ENCODE measurements at regions not wholly inside any gene's neighbourhood (a gene's known extent, or its start where the extent isn't known, plus 50 kb on each side); places are given as distances from the start of the nearest gene placed in this dataset.
A peak's percentile ranks its signal among the peaks of the same experiment; 100 is the strongest.

- TF ChIP-seq, protein P1, sequence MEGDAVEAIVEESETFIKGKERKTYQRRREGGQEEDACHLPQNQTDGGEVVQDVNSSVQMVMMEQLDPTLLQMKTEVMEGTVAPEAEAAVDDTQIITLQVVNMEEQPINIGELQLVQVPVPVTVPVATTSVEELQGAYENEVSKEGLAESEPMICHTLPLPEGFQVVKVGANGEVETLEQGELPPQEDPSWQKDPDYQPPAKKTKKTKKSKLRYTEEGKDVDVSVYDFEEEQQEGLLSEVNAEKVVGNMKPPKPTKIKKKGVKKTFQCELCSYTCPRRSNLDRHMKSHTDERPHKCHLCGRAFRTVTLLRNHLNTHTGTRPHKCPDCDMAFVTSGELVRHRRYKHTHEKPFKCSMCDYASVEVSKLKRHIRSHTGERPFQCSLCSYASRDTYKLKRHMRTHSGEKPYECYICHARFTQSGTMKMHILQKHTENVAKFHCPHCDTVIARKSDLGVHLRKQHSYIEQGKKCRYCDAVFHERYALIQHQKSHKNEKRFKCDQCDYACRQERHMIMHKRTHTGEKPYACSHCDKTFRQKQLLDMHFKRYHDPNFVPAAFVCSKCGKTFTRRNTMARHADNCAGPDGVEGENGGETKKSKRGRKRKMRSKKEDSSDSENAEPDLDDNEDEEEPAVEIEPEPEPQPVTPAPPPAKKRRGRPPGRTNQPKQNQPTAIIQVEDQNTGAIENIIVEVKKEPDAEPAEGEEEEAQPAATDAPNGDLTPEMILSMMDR (IDR thresholded peaks at IDR 0.05), result no peak
Measured at GRCh38 chr18:57202881-57203280, 56.0 kb downstream of the BOD1L2 start.

GRCh38 chr18:57205641-57206040 is 58.8 kb downstream of the BOD1L2 start:
- DNase-seq, result no peak
- Histone ChIP-seq H3K36me3 (no peaks in the 10 kb centered on the region), H3K4me1 (peaks cover 11% of the 10 kb centered on the region), H3K27me3 (ENCODE audit: low read depth) (peaks cover 15% of the 10 kb centered on the region), H3K27ac (no peak overlapping the region), H3K4me3 (no peak overlapping the region), H3K9me3 (no peaks in the 10 kb centered on the region)
- intact Hi-C loops (cut with DNase I), result no loop called here
- TF ChIP-seq, protein P1 (IDR thresholded peaks at IDR 0.05), result no peak
- ATAC-seq, result no peak

More at GRCh38 chr18:57202881-57203280, 56.0 kb downstream of the BOD1L2 start:
- ATAC-seq (no peak), DNase-seq (no peak)
- Histone ChIP-seq H3K4me1 (no peaks in the 10 kb centered on the region), H3K9me3 (no peaks in the 10 kb centered on the region), H3K27me3 (ENCODE audit: low read depth) (peaks cover 3% of the 10 kb centered on the region), H3K36me3 (no peaks in the 10 kb centered on the region), H3K4me3 (no peak overlapping the region), H3K27ac (no peak overlapping the region)
- intact Hi-C loops (cut with DNase I), result no loop called here

DNA sequence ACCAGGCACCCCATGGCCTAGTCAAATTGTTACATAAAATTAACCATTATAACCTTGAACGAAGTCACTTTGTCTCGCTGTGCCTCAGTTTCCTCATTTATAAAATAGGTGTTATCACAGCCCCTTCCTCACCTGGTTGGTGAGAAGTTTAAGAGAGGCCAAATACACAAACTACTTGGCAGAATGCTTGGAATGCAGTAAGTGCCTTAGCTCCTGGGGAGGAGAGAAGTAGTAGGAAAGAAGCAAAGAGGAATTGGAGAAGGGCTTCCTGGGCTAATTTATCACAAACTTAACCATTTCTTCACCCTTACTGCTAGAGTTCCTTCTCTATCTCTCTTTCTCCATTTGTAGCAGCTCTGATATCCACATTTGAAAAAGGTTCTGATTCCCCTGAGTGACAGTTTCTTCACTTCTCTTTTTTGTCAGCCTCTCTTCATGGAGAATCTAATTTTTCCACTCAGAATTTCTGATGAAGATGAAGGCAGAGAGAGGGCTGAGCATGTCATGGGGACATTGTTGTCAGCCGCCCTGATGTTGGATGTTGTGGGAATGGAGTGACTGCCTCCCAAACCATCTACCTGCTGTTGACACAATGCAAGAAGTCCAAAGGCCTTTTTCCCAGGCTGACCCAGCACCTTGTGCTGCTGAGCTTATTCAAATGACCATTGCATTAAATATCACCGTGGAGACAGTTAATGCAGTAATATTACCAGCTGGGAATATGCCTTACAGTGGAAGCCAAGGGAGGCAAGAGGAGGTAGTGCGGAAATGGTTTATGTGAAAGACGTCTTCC is 60.4 kb downstream of the BOD1L2 start:
- no peak overlapping the region for H3K4me3 ChIP-seq

GRCh38 chr18:57208047-57208446 is 61.2 kb downstream of the BOD1L2 start:
- intact Hi-C loops (cut with DNase I), result no loop called here
- H3K27me3 ChIP-seq (ENCODE audit: low read depth), result peaks cover 15% of the 10 kb centered on the region
- ATAC-seq (no peak), DNase-seq (no peak)
- TF ChIP-seq, protein P1 (IDR thresholded peaks at IDR 0.05), result no peak
- peaks cover 11% of the 10 kb centered on the region for H3K4me1 ChIP-seq
- no peak overlapping the region for H3K4me3 ChIP-seq
- no peak overlapping the region for H3K27ac ChIP-seq
- H3K36me3 ChIP-seq, result no peaks in the 10 kb centered on the region
- no peaks in the 10 kb centered on the region for H3K9me3 ChIP-seq

More for the DNA sequence above, 60.4 kb downstream of the BOD1L2 start:
- Histone ChIP-seq H3K27ac (no peak overlapping the region), H3K27me3 (ENCODE audit: low read depth) (peaks cover 15% of the 10 kb centered on the region), H3K9me3 (no peaks in the 10 kb centered on the region), H3K4me1 (peaks cover 11% of the 10 kb centered on the region), H3K36me3 (no peaks in the 10 kb centered on the region)
- DNase-seq (no peak), ATAC-seq (no peak)
- TF ChIP-seq, protein P1 (IDR thresholded peaks at IDR 0.05), result no peak
- intact Hi-C loops (cut with DNase I), result no loop called here

- ATAC-seq (peak in 1 of 2 donors; percentile 12), DNase-seq (no peak)
- H3K27ac ChIP-seq, result no peak overlapping the region
- H3K9me3 ChIP-seq, result no peaks in the 10 kb centered on the region
- TF ChIP-seq, protein P1 (IDR thresholded peaks at IDR 0.05), result no peak
- intact Hi-C loops (cut with DNase I), result no loop called here
- H3K4me1 ChIP-seq, result peaks cover 11% of the 10 kb centered on the region
- H3K4me3 ChIP-seq, result peak overlapping the region; percentile 20
- no peaks in the 10 kb centered on the region for H3K36me3 ChIP-seq
- H3K27me3 ChIP-seq (ENCODE audit: low read depth), result peaks cover 15% of the 10 kb centered on the region
Measured at GRCh38 chr18:57209713-57210106, 62.8 kb downstream of the BOD1L2 start.

Measured in lower lobe of right lung (tissue), 2 donors.